Activated naive CD4-positive, alpha-beta T cell treated with anti-CD3 and anti-CD28 coated beads, Interleukin-2, amount 10 ng/mL, durations not matched to agents 7 days and 5 days (primary cell): ENCODE measurements at regions not wholly inside any gene's neighbourhood (a gene's known extent, or its start where the extent isn't known, plus 50 kb on each side); places are given as distances from the start of the nearest gene placed in this dataset.
"Not testable (repeated sequence)": the region's sequence is repeated elsewhere in the genome, so short reads cannot be mapped to it uniquely, and the experiment has no call there.

Source experiments
- CTCF ChIA-PET: fragments of 350-600 bp; sonication (Branson Sonifier 250); formaldehyde crosslinking; loops from one replicate; lab custom pipeline; 2021; ENCODE audit warnings: antibody characterized with exemption; lab: Charles Lee
- DNase-seq: peaks from one replicate; pipeline ENCODE4 v3.0.0-alpha.2; 2020
- H3K27ac Mint-ChIP-seq: one replicate; pipeline ENCODE4 v1.8.0; 2021; ENCODE audit warnings: mild to moderate bottlenecking, moderate library complexity, mixed read lengths
- H3K27me3 Mint-ChIP-seq: one replicate; pipeline ENCODE4 v1.8.0; 2021; ENCODE audit warnings: mild to moderate bottlenecking, mixed read lengths
- H3K36me3 Mint-ChIP-seq: one replicate; pipeline ENCODE4 v1.8.0; 2021; ENCODE audit warnings: mixed read lengths
- H3K4me1 Mint-ChIP-seq: one replicate; pipeline ENCODE4 v1.8.0; 2021; ENCODE audit warnings: mixed read lengths
- H3K4me3 Mint-ChIP-seq: one replicate; pipeline ENCODE4 v1.8.0; 2021; ENCODE audit warnings: mild to moderate bottlenecking, moderate library complexity, mixed read lengths
- H3K9me3 Mint-ChIP-seq: one replicate; pipeline ENCODE4 v1.8.0; 2021; ENCODE audit warnings: mixed read lengths

- peaks cover 4% of the 10 kb centered on the region for H3K27me3 Mint-ChIP-seq
- DNase-seq, result no peak
- H3K27ac Mint-ChIP-seq, result no peak overlapping the region
- H3K4me1 Mint-ChIP-seq, result no peaks in the 10 kb centered on the region
- no peaks in the 10 kb centered on the region for H3K9me3 Mint-ChIP-seq
- H3K4me3 Mint-ChIP-seq, result no peak overlapping the region
- no peaks in the 10 kb centered on the region for H3K36me3 Mint-ChIP-seq
- CTCF ChIA-PET, result no interaction called here
These were observed 57.0 kb downstream of the MSTN start for GRCh38 chr2:190005513-190005912.

- Mint-ChIP-seq H3K27ac (no peak overlapping the region), H3K36me3 (no peaks in the 10 kb centered on the region), H3K4me3 (no peak overlapping the region), H3K9me3 (peaks cover 10% of the 10 kb centered on the region), H3K4me1 (no peaks in the 10 kb centered on the region), H3K27me3 (peaks cover 4% of the 10 kb centered on the region)
- no peak for DNase-seq
- CTCF ChIA-PET, result no interaction called here
These were observed 62.9 kb downstream of the MSTN start for GRCh38 chr2:189999661-190000060.

GRCh38 chr2:189998665-189999064 lies 63.9 kb downstream of the MSTN start:
- H3K27ac Mint-ChIP-seq, H3K36me3 Mint-ChIP-seq, H3K4me3 Mint-ChIP-seq, H3K4me1 Mint-ChIP-seq, CTCF ChIA-PET, H3K27me3 Mint-ChIP-seq, DNase-seq: not testable (repeated sequence)
- H3K9me3 Mint-ChIP-seq, result peaks cover 10% of the 10 kb centered on the region

DNA sequence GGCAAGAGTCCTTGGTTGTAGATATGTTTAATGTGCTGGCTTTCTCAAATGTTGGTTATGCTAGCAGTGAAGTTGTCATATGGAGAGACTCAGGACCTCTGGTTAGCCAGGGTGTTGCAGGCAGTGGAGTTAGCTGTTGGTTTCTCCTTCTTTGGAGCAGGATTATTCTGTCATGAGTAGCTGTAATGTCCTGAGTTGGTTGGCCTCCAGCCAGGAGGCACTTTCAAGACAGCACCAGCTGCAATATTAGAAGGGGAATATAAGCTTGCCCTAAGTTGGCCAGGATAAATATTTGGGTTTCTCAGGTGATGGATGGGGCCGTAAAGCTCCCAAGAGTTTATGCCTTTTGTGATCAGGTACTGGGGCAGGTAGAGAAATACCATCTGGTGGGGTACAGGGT lies 65.5 kb downstream of the MSTN start:
- no peak for DNase-seq
- Mint-ChIP-seq H3K4me1 (no peaks in the 10 kb centered on the region), H3K4me3 (no peak overlapping the region), H3K27me3 (peaks cover 4% of the 10 kb centered on the region), H3K9me3 (peaks cover 10% of the 10 kb centered on the region), H3K36me3 (no peaks in the 10 kb centered on the region), H3K27ac (no peak overlapping the region)
- CTCF ChIA-PET, result no interaction called here

DNA sequence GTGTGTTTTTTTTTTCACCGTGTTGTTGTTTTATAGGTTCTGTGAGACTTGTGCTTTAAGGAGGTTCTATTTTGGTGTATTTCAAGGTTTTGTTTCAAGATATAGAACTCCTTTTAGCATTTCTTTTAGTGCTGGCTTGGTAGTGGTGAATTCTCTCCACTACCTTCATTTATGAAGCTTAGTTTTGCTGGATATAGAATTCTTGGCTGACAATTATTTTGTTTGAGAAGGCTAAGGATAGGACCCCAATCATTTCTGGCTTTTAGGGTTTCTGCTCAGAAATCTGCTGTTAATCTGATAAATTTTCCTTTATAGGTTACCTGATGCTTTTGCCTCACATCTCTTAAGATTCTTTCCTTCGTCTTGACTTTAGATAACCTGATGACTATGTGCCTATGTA lies 66.8 kb downstream of the MSTN start:
- Mint-ChIP-seq H3K27ac (no peak overlapping the region), H3K4me3 (no peak overlapping the region), H3K4me1 (no peaks in the 10 kb centered on the region), H3K36me3 (no peaks in the 10 kb centered on the region), H3K9me3 (peaks cover 10% of the 10 kb centered on the region), H3K27me3 (no peaks in the 10 kb centered on the region)
- CTCF ChIA-PET, result interaction anchor here (1.3 kb wide), 1 partner anchor 16 kb away, joined by 3 read pairs; no protein-coding TSS in a partner anchor
- DNase-seq, result no peak

DNA sequence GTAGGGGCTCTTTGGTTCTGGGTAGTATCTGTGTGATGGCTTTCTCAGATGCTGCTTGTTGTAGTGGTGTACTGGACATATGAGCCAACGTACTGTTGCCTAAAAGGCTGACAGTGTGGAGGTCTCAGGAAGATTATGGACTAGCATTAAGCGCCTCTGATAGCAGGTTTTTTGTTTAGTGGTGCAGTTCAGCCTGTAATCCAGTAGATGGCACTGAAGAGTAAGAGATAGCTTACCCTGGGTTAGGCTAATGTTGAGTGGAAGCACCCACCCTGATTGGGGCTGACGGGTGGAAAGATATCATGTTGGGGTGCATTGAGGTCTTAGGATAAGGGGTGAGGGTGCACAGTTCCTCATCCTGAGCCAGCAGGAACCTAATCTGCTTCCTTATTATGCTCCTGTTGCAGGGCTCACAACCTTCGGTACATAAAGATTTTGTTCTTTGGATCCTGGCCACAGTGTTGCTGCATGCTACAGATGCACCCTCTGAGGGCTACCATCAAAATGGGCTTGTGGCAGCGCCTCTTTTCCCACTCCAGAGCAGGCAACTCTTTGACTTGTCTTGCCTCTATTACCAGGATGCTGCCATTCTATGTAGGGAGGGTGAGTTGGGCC lies 79.6 kb downstream of the MSTN start:
- Mint-ChIP-seq H3K4me3 (no peak overlapping the region), H3K27me3 (peaks cover 3% of the 10 kb centered on the region), H3K27ac (no peak overlapping the region), H3K4me1 (no peaks in the 10 kb centered on the region), H3K36me3 (peaks cover 2% of the 10 kb centered on the region), H3K9me3 (peaks cover 27% of the 10 kb centered on the region)
- DNase-seq, result no peak
- CTCF ChIA-PET, result interaction anchor here (0.8 kb wide), 1 partner anchor 197 kb away, joined by 3 read pairs; no protein-coding TSS in a partner anchor

DNA sequence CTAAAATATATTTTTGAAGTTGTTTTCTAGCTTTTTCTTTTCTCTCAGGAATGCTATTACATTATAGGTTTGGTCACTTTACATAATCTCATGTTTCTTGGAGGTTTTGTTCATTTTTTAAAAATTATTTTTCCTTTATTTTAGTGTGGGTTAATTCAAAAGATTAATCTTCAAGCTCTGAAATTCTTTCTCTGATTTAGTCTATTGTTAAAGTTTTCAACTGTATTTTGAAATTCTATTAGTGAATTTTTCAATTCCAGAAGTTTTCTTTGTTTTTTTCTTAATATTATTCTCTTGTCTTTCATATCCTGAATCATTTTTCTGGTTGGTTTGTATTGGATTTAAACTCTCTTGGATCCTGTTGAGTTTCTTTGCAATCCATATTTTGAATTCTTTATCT lies 80.4 kb downstream of the MSTN start:
- H3K36me3 Mint-ChIP-seq, result peaks cover 2% of the 10 kb centered on the region
- DNase-seq, result no peak
- H3K27me3 Mint-ChIP-seq, result peaks cover 3% of the 10 kb centered on the region
- no peak overlapping the region for H3K27ac Mint-ChIP-seq
- no peak overlapping the region for H3K4me3 Mint-ChIP-seq
- H3K4me1 Mint-ChIP-seq, result no peaks in the 10 kb centered on the region
- peaks cover 27% of the 10 kb centered on the region for H3K9me3 Mint-ChIP-seq
- CTCF ChIA-PET, result no interaction called here

- H3K36me3 Mint-ChIP-seq, DNase-seq, CTCF ChIA-PET, H3K4me1 Mint-ChIP-seq, H3K9me3 Mint-ChIP-seq, H3K27me3 Mint-ChIP-seq, H3K4me3 Mint-ChIP-seq, H3K27ac Mint-ChIP-seq: not testable (repeated sequence)
These were observed 86.0 kb downstream of the MSTN start for GRCh38 chr2:189976488-189976887.

DNA sequence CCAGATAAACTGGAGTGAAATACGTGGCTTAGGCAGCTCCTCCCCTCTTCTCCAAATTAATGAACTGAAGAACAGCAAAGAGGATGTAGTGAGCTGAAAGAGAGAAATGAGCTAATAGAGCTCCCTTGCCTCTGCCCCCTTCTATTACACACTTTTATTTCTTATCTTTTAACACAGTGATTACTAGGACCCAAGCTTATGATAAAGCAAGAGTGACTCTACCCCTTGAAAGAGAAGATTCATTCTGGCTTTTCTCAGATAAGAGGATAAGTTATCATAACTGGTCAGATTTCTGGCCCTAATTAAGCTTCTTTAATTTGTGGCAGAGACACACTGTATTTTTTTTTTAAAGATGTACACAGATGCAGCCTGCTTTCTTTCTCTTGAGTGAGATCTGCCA lies 102.2 kb downstream of the MSTN start:
- Mint-ChIP-seq H3K9me3 (no peaks in the 10 kb centered on the region), H3K4me3 (no peak overlapping the region), H3K4me1 (no peaks in the 10 kb centered on the region), H3K27me3 (no peaks in the 10 kb centered on the region), H3K36me3 (no peaks in the 10 kb centered on the region), H3K27ac (no peak overlapping the region)
- no peak for DNase-seq
- CTCF ChIA-PET, result no interaction called here

GRCh38 chr2:189959450-189959849 lies 103.1 kb downstream of the MSTN start:
- Mint-ChIP-seq H3K9me3 (no peaks in the 10 kb centered on the region), H3K36me3 (no peaks in the 10 kb centered on the region), H3K27me3 (no peaks in the 10 kb centered on the region), H3K27ac (no peak overlapping the region), H3K4me1 (no peaks in the 10 kb centered on the region), H3K4me3 (no peak overlapping the region)
- DNase-seq, result no peak
- CTCF ChIA-PET, result no interaction called here

DNA sequence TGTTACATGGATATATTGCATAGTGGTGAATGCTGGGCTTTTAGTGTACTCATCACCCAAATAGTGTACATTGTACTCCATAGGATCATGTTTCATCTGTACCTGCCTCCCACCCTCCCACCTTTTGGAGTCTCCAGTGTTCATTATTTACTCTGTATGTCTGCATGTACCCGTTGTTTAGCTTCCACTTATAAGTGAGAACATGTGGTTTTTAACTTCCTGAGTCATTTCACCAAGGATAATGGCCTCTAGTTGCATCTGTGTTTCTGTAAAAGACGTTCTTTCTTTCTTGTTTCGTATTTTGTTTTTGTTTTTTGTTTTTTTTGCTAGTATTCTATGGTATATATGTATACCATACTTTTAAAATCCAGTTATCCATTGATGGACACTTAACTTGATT lies 107.5 kb downstream of the MSTN start:
- Mint-ChIP-seq H3K4me1 (no peaks in the 10 kb centered on the region), H3K4me3 (no peak overlapping the region), H3K9me3 (no peaks in the 10 kb centered on the region), H3K27me3 (no peaks in the 10 kb centered on the region), H3K36me3 (no peaks in the 10 kb centered on the region), H3K27ac (no peak overlapping the region)
- CTCF ChIA-PET, result no interaction called here
- DNase-seq, result no peak

GRCh38 chr2:189952536-189953109 lies 109.9 kb downstream of the MSTN start:
- H3K4me1 Mint-ChIP-seq, result no peaks in the 10 kb centered on the region
- H3K27ac Mint-ChIP-seq, result no peak overlapping the region
- H3K9me3 Mint-ChIP-seq, result no peaks in the 10 kb centered on the region
- CTCF ChIA-PET, result no interaction called here
- no peak overlapping the region for H3K4me3 Mint-ChIP-seq
- no peaks in the 10 kb centered on the region for H3K27me3 Mint-ChIP-seq
- DNase-seq, result no peak
- H3K36me3 Mint-ChIP-seq, result no peaks in the 10 kb centered on the region

- Mint-ChIP-seq H3K36me3 (no peaks in the 10 kb centered on the region), H3K9me3 (no peaks in the 10 kb centered on the region), H3K27ac (no peak overlapping the region), H3K27me3 (no peaks in the 10 kb centered on the region), H3K4me3 (no peak overlapping the region), H3K4me1 (no peaks in the 10 kb centered on the region)
- CTCF ChIA-PET, result interaction anchor here (0.6 kb wide), 1 partner anchor 13 kb away, joined by 3 read pairs; no protein-coding TSS in a partner anchor
- DNase-seq, result no peak
These were observed 110.6 kb downstream of the MSTN start for GRCh38 chr2:189951791-189952535.

- Mint-ChIP-seq H3K27ac (no peak overlapping the region), H3K27me3 (no peaks in the 10 kb centered on the region), H3K4me3 (no peak overlapping the region), H3K4me1 (no peaks in the 10 kb centered on the region), H3K36me3 (no peaks in the 10 kb centered on the region), H3K9me3 (peaks cover 20% of the 10 kb centered on the region)
- DNase-seq, result no peak
- CTCF ChIA-PET, result no interaction called here
These were observed 119.5 kb downstream of the MSTN start for GRCh38 chr2:189943009-189943408.

DNA sequence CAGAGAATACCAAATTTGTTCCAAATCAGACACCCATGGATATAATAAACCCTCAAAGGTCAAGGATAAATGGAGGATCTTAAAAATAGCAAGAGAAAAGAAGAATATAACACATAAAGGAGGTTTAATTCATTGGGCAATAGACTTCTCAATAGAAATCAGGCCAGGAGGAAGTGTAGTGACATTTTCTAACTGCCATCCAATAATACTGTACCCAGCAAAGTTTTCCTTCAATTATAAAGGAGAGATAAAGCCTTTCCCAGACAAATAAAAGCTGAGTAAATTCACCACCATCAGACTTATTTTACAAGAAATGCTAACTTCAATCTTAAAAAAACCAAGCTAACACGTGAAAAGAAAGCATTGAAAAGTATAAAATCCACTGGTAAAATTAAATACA lies 121.6 kb downstream of the MSTN start:
- no peaks in the 10 kb centered on the region for H3K36me3 Mint-ChIP-seq
- CTCF ChIA-PET, result no interaction called here

More for the DNA sequence above, 121.6 kb downstream of the MSTN start:
- Mint-ChIP-seq H3K27ac (no peak overlapping the region), H3K27me3 (no peaks in the 10 kb centered on the region), H3K4me1 (no peaks in the 10 kb centered on the region), H3K4me3 (no peak overlapping the region), H3K9me3 (peaks cover 20% of the 10 kb centered on the region)
- DNase-seq, result no peak
